Right lobe of liver (tissue), 6 donors: ENCODE measurements at regions not wholly inside any gene's neighbourhood (a gene's known extent, or its start where the extent isn't known, plus 50 kb on each side); places are given as distances from the start of the nearest gene placed in this dataset.
A peak's percentile ranks its signal among the peaks of the same experiment; 100 is the strongest.

Source experiments
- ATAC-seq, 4 donors: fragments of 200-7000 bp; cut with Tn5 transposase; one replicate each; pipeline ENCODE4 v1.9.1; 2020; ENCODE audit warnings: mild to moderate bottlenecking in 4 of 4, moderate library complexity in 4 of 4
- DNase-seq, 3 donors: peaks; one replicate each; pipeline ENCODE4 v3.0.0-alpha.2; 2020
- H3K27ac ChIP-seq, 3 donors: fragments of 200-600 bp; one replicate each; pipeline ENCODE4 v1.8.0; 2022
- H3K27me3 ChIP-seq, 2 donors: fragments of 200-600 bp; one replicate each; pipeline ENCODE4 v1.8.0; 2022
- H3K36me3 ChIP-seq, 4 donors: fragments of 200-600 bp; sonication (generic) in 1 of 4; one replicate each; pipeline versions ENCODE4 v1.5.1 to v1.8.0; 2017 to 2022; ENCODE audit warnings: control low read depth in 1 of 4
- H3K4me1 ChIP-seq, 4 donors: fragments of 200-600 bp; sonication (generic) in 1 of 4; one replicate each; pipeline versions ENCODE4 v1.5.1 to v1.8.0; 2017 to 2022; ENCODE audit warnings: control low read depth in 1 of 4
- H3K4me3 ChIP-seq, 3 donors: fragments of 200-600 bp; one replicate each; pipeline ENCODE4 v1.8.0; 2022
- H3K9me3 ChIP-seq, 4 donors: fragments of 200-600 bp; sonication (generic) in 1 of 4; one replicate each; pipeline versions ENCODE4 v1.5.1 to v1.8.0; 2017 to 2022; ENCODE audit warnings: control low read depth in 1 of 4
- POLR2A ChIP-seq: fragments of 450-650 bp; IDR thresholded peaks from one replicate; pipeline ENCODE4 v1.6.1; 2017; ENCODE audit warnings: antibody characterized with exemption, mild to moderate bottlenecking
- WGBS: methylation state at CpG from one replicate; pipeline ENCODE4 v1.1.6; 2018; ENCODE audit warnings: low coverage, low lambda C conversion rate; ENCODE audit not compliant: insufficient coverage; ENCODE audit errors: missing lambda C conversion rate; 5-methylcytosine and 5-hydroxymethylcytosine counted together
- intact Hi-C, 2 donors: fragments of 100-400 bp; cut with DNase I; formaldehyde crosslinking; loops; one replicate each; pipeline versions ENCODE4 v1.11.2 to v1.14.1; 2022
- TF ChIP-seq, protein P1 (sequence below), 4 donors: fragments of 200-600 bp in 3 of 4; fragments of 450-650 bp in 1 of 4; IDR thresholded peaks; one replicate each; pipeline versions ENCODE4 v1.5.1 to v1.8.0; 2016 to 2022; ENCODE audit warnings: antibody characterized with exemption in 4 of 4, mild to moderate bottlenecking in 2 of 4
- donor health status: DM: no; HTN: yes; CAD: no.
- donor health status: DM: no; HTN: no; CAD: no.
- donor health status: DM: no; HTN: no; CAD: no.
- donor health status: DM: no; HTN: yes; CAD: no.
- donor health status: DM: no; HTN: yes; CAD: no.

GRCh38 chr1:94335447-94335846, 82.7 kb upstream of the ABCD3 start:
- H3K36me3 ChIP-seq, result no peaks in the 10 kb centered on the region
- H3K4me1 ChIP-seq, result no peaks in the 10 kb centered on the region
- peak overlapping the region in 1 of 3 donors; percentile 15 for H3K27ac ChIP-seq
- intact Hi-C loops, result loop anchor here (5.0 kb wide), 1 partner anchor 288 kb away; no protein-coding TSS in a partner anchor
- ATAC-seq (no peak), DNase-seq (no peak)
- no peaks in the 10 kb centered on the region for H3K9me3 ChIP-seq
- no peak overlapping the region for H3K4me3 ChIP-seq
- H3K27me3 ChIP-seq, result no peaks in the 10 kb centered on the region
- WGBS, result 53% methylated on average over 2 of the region's 2 CpGs
- TF ChIP-seq, protein P1, sequence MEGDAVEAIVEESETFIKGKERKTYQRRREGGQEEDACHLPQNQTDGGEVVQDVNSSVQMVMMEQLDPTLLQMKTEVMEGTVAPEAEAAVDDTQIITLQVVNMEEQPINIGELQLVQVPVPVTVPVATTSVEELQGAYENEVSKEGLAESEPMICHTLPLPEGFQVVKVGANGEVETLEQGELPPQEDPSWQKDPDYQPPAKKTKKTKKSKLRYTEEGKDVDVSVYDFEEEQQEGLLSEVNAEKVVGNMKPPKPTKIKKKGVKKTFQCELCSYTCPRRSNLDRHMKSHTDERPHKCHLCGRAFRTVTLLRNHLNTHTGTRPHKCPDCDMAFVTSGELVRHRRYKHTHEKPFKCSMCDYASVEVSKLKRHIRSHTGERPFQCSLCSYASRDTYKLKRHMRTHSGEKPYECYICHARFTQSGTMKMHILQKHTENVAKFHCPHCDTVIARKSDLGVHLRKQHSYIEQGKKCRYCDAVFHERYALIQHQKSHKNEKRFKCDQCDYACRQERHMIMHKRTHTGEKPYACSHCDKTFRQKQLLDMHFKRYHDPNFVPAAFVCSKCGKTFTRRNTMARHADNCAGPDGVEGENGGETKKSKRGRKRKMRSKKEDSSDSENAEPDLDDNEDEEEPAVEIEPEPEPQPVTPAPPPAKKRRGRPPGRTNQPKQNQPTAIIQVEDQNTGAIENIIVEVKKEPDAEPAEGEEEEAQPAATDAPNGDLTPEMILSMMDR (IDR thresholded peaks at IDR 0.05), result no peak
- TF ChIP-seq POLR2A, result no peak

- H3K27me3 ChIP-seq, result no peaks in the 10 kb centered on the region
- no peaks in the 10 kb centered on the region for H3K36me3 ChIP-seq
- ATAC-seq (no peak), DNase-seq (no peak)
- 88% methylated on average over 2 of the region's 2 CpGs for WGBS
- H3K4me1 ChIP-seq, result no peaks in the 10 kb centered on the region
- intact Hi-C loops, result loop anchor here (5.0 kb wide), 2 partner anchors 272 to 287 kb away; no protein-coding TSS in a partner anchor
- H3K9me3 ChIP-seq, result no peaks in the 10 kb centered on the region
- TF ChIP-seq, protein P1 (IDR thresholded peaks at IDR 0.05), result no peak
- TF ChIP-seq POLR2A, result no peak
- no peak overlapping the region for H3K4me3 ChIP-seq
- H3K27ac ChIP-seq, result no peak overlapping the region
These were observed 83.4 kb upstream of the ABCD3 start for GRCh38 chr1:94334764-94335163.

GRCh38 chr1:94332952-94333351, 85.2 kb upstream of the ABCD3 start:
- H3K27me3 ChIP-seq, result no peaks in the 10 kb centered on the region
- no peak for DNase-seq
- no peak overlapping the region for H3K27ac ChIP-seq
- H3K36me3 ChIP-seq, result no peaks in the 10 kb centered on the region
- TF ChIP-seq, protein P1 (IDR thresholded peaks at IDR 0.05), result no peak
- no peak for TF ChIP-seq POLR2A
- intact Hi-C loops, result loop anchor here in 1 of 2 donors (5.0 kb wide), 1 partner anchor 271 kb away; no protein-coding TSS in a partner anchor
- no peaks in the 10 kb centered on the region for H3K9me3 ChIP-seq
- no peak for ATAC-seq
- WGBS, result 75% methylated on average over 4 of the region's 4 CpGs
- H3K4me3 ChIP-seq, result no peak overlapping the region
- H3K4me1 ChIP-seq, result no peaks in the 10 kb centered on the region

DNA sequence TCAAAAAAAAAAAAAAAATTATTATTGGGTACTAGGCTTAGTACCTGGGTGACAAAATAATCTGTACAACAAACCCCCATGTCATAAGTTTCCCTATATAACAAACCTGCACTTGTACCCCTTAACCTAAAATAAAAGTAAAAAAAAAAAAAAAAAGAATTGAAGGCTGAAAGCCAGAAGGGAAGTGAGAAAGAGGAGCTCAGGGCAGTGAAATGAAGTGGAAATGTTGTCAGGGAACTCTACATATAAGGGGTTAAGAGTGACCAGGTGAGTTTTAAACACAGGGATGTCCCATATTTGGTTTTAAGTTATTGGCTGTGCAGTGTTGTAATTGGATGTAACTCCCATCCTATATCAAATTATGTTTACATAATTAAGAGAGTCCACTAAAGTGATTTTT, 85.7 kb upstream of the ABCD3 start:
- H3K36me3 ChIP-seq, result no peaks in the 10 kb centered on the region
- no peak overlapping the region for H3K4me3 ChIP-seq
- no peaks in the 10 kb centered on the region for H3K27me3 ChIP-seq
- no peak overlapping the region for H3K27ac ChIP-seq
- TF ChIP-seq POLR2A, result no peak
- H3K4me1 ChIP-seq, result no peaks in the 10 kb centered on the region
- H3K9me3 ChIP-seq, result no peaks in the 10 kb centered on the region
- DNase-seq (no peak), ATAC-seq (no peak)
- intact Hi-C loops, result loop anchor here in 1 of 2 donors (5.0 kb wide), 1 partner anchor 270 kb away; no protein-coding TSS in a partner anchor

- DNase-seq (no peak), ATAC-seq (peak; percentile 83 to 88 (median 86))
- peaks cover 0 to 4% (median 0%) of the 10 kb centered on the region in 4 donors for H3K4me1 ChIP-seq
- TF ChIP-seq, protein P1 (IDR thresholded peaks at IDR 0.05), result peak; percentile 49 to 59 (median 54)
- no peak for TF ChIP-seq POLR2A
- H3K9me3 ChIP-seq, result no peaks in the 10 kb centered on the region
- WGBS, result 6% methylated on average over 3 of the region's 3 CpGs
- intact Hi-C loops, result loop anchor here in 1 of 2 donors (5.0 kb wide), 1 partner anchor 268 kb away; no protein-coding TSS in a partner anchor
- H3K27me3 ChIP-seq, result no peaks in the 10 kb centered on the region
- no peak overlapping the region for H3K4me3 ChIP-seq
- no peak overlapping the region for H3K27ac ChIP-seq
- no peaks in the 10 kb centered on the region for H3K36me3 ChIP-seq
These were observed 88.2 kb upstream of the ABCD3 start for GRCh38 chr1:94329986-94330385.
